SH-SY5Y (cell line): ENCODE measurements at regions not wholly inside any gene's neighbourhood (a gene's known extent, or its start where the extent isn't known, plus 50 kb on each side); places are given as distances from the start of the nearest gene placed in this dataset.

Experiments
- GATA2 ChIP-seq: IDR thresholded peaks from 2 replicates; pipeline ENCODE4 v1.6.1; 2011; ENCODE audit warnings: mild to moderate bottlenecking, low read depth, low read length
- GATA3 ChIP-seq: IDR thresholded peaks from 2 replicates; pipeline ENCODE4 v1.6.1; 2011; ENCODE audit warnings: low read depth, mild to moderate bottlenecking, low read length, moderate library complexity

- TF ChIP-seq GATA2 (no peak), GATA3 (no peak)
Measured at GRCh38 chr3:72635551-72635950, 212.7 kb downstream of the SHQ1 start.
